Bronchial epithelial cell (primary cell): ENCODE measurements at regions not wholly inside any gene's neighbourhood (a gene's known extent, or its start where the extent isn't known, plus 50 kb on each side); places are given as distances from the start of the nearest gene placed in this dataset.

Experiments
- DNase-seq: peaks from one replicate; pipeline ENCODE4 v3.0.0-alpha.2; 2010; ENCODE audit warnings: low read depth
- FAIRE-seq: peaks from 2 replicates; lab custom pipeline; 2011; peaks lifted over from hg19 to GRCh38; lab: Jason Lieb, UNC
- H3K27me3 ChIP-seq: 2 replicates; pipeline ENCODE4 v1.5.1; 2011; ENCODE audit warnings: low read length; ENCODE audit not compliant: control insufficient read depth, insufficient read depth
- H3K36me3 ChIP-seq: 2 replicates; pipeline ENCODE4 v1.5.1; 2011; ENCODE audit warnings: low read length; ENCODE audit not compliant: control insufficient read depth, insufficient read depth
- H3K4me3 ChIP-seq: 2 replicates; pipeline ENCODE4 v1.5.1; 2011; ENCODE audit warnings: mild to moderate bottlenecking, low read depth, low read length, control low read depth
- TF ChIP-seq, protein P1 (sequence below): IDR thresholded peaks from 2 replicates; pipeline ENCODE4 v1.5.1; 2011; ENCODE audit warnings: mild to moderate bottlenecking, moderate library complexity, low read length, control low read depth, inconsistent platforms; ENCODE audit not compliant: insufficient read depth, severe bottlenecking

GRCh38 chr20:39857187-39857586, 831.8 kb downstream of the MAFB start:
- H3K4me3 ChIP-seq: no peak overlapping the region
- FAIRE-seq: no peak

GRCh38 chr20:39855799-39856198, 833.2 kb downstream of the MAFB start:
- DNase-seq: peak; percentile 21
- no peaks in the 10 kb centered on the region for H3K36me3 ChIP-seq
- no peak for FAIRE-seq
- no peaks in the 10 kb centered on the region for H3K27me3 ChIP-seq
- TF ChIP-seq, protein P1, sequence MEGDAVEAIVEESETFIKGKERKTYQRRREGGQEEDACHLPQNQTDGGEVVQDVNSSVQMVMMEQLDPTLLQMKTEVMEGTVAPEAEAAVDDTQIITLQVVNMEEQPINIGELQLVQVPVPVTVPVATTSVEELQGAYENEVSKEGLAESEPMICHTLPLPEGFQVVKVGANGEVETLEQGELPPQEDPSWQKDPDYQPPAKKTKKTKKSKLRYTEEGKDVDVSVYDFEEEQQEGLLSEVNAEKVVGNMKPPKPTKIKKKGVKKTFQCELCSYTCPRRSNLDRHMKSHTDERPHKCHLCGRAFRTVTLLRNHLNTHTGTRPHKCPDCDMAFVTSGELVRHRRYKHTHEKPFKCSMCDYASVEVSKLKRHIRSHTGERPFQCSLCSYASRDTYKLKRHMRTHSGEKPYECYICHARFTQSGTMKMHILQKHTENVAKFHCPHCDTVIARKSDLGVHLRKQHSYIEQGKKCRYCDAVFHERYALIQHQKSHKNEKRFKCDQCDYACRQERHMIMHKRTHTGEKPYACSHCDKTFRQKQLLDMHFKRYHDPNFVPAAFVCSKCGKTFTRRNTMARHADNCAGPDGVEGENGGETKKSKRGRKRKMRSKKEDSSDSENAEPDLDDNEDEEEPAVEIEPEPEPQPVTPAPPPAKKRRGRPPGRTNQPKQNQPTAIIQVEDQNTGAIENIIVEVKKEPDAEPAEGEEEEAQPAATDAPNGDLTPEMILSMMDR: no peak
- H3K4me3 ChIP-seq: no peak overlapping the region

More at GRCh38 chr20:39857187-39857586, 831.8 kb downstream of the MAFB start:
- Histone ChIP-seq H3K27me3 (no peaks in the 10 kb centered on the region), H3K36me3 (no peaks in the 10 kb centered on the region)
- TF ChIP-seq, protein P1: no peak
- no peak for DNase-seq

DNA sequence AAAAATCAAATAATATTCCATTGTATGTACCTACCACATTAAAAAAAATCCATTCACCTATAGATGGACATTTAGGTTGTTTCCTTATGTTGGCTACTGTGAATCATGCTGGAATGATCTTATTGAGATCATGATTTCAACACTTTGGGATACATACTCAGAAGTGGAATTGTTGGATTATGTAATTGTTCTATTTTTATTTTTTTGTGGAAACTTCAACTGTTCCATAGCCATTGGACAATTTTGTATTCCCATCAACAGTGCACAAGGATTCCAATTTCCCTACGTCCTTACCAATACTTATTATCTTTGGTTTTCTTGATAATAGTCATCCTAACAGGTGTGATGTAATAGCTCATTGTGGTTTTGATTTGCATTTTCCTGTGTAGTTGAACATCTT, 834.0 kb downstream of the MAFB start:
- FAIRE-seq (no peak), DNase-seq (peak; percentile 68)
- TF ChIP-seq, protein P1: no peak
- H3K27me3 ChIP-seq: no peaks in the 10 kb centered on the region
- no peak overlapping the region for H3K4me3 ChIP-seq
- no peaks in the 10 kb centered on the region for H3K36me3 ChIP-seq

DNA sequence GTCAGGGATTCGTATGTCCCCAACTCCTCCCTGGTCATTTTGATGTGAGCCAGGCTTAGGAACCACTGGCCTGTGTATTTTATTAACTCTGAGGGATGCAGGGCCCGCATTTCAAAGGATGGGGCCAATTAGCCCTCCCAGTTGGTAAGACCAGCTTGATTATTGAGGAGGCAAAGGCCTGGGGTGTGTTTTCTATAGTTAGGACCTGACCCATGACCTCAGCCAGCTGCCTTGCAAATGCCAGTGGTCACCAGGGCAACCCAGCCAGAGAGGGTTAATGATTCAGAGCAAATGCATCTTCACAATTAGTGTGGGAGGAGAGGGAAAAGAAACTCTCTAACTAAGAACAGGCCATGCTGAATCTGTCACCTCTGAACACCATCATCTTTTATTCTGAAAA, 835.4 kb downstream of the MAFB start:
- TF ChIP-seq, protein P1: no peak
- H3K4me3 ChIP-seq: no peak overlapping the region

DNA sequence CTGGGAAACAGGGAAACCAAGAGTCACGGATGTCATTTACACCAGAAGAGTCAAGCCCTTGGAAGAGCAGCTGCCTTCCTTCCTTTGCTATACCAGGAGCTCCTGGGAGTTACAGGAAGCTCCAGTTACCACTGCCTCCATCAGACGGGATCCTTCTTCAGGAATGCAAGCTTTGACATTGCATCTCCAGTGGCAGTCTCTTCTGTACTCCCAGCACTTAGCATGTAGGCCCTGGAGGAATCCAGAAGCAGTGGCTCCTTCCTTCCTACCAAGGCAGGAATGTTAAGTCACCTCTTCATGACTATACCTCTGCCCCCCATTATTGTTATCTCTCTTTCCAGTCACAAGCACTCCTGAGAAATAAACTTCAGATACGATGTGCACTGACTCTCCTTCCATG, 836.0 kb downstream of the MAFB start:
- Histone ChIP-seq H3K36me3 (no peaks in the 10 kb centered on the region), H3K4me3 (no peak overlapping the region), H3K27me3 (no peaks in the 10 kb centered on the region)
- DNase-seq (no peak), FAIRE-seq (no peak)
- TF ChIP-seq, protein P1: no peak

More for the DNA sequence above, 835.4 kb downstream of the MAFB start:
- H3K27me3 ChIP-seq: no peaks in the 10 kb centered on the region
- no peak for FAIRE-seq
- DNase-seq: peak; percentile 70
- H3K36me3 ChIP-seq: no peaks in the 10 kb centered on the region

DNA sequence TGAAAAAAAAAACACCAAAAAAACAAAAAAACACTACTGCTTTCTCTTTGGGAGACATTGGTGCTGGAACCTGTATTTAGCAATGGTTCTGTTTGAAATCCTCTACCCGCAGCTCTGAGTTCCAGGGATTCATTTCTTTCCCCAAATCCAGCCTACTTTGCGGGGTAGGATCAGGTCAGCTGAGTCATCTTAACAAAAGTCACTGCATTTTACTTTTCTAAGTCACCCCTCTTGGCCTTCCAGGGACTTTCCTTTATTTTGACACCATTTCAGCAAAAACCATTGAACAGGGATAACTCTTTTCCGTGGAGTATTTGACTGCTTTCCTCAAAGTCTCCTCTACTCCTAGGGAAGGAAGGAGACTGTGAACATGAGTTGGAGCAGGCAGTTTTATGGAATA, 837.6 kb downstream of the MAFB start:
- FAIRE-seq (no peak), DNase-seq (peak; percentile 49)
- H3K36me3 ChIP-seq: no peaks in the 10 kb centered on the region
- H3K27me3 ChIP-seq: no peaks in the 10 kb centered on the region
- TF ChIP-seq, protein P1: no peak
- H3K4me3 ChIP-seq: no peak overlapping the region
